Keratinocyte (primary cell): ENCODE measurements at regions not wholly inside any gene's neighbourhood (a gene's known extent, or its start where the extent isn't known, plus 50 kb on each side); places are given as distances from the start of the nearest gene placed in this dataset.

Source experiments
- DNase-seq: peaks from one replicate; pipeline ENCODE4 v3.0.0-alpha.2; 2011; ENCODE audit warnings: low read depth, missing footprints, low spot score
- FAIRE-seq: peaks from 2 replicates; lab custom pipeline; 2011; peaks lifted over from hg19 to GRCh38; lab: Jason Lieb, UNC
- H2AFZ ChIP-seq: 2 replicates; pipeline ENCODE4 v1.6.0; 2012; ENCODE audit warnings: low read length, control low read depth, inconsistent platforms; ENCODE audit not compliant: control insufficient read depth
- H3K27ac ChIP-seq: 2 replicates; pipeline ENCODE4 v1.5.1; 2011; ENCODE audit warnings: low read length; ENCODE audit not compliant: control insufficient read depth, insufficient read depth
- H3K27me3 ChIP-seq: 3 replicates; pipeline ENCODE4 v1.6.0; 2011; ENCODE audit warnings: low read length; ENCODE audit not compliant: control insufficient read depth, insufficient read depth; ENCODE audit errors: extremely low read depth
- H3K36me3 ChIP-seq, 2 experiments: 2 replicates in 1 of 2; 3 replicates in 1 of 2; pipeline ENCODE4 v1.5.1; 2011; ENCODE audit warnings: low read length in 2 of 2, mild to moderate bottlenecking in 1 of 2; ENCODE audit not compliant: control insufficient read depth in 2 of 2, insufficient read depth in 2 of 2; ENCODE audit errors: extremely low read depth in 1 of 2
- H3K4me1 ChIP-seq: 3 replicates; pipeline ENCODE4 v1.5.1; 2011; ENCODE audit warnings: low read length; ENCODE audit not compliant: control insufficient read depth, insufficient read depth; ENCODE audit errors: extremely low read depth
- H3K4me2 ChIP-seq: 3 replicates; pipeline ENCODE4 v1.6.0; 2011; ENCODE audit warnings: low read depth, low read length; ENCODE audit not compliant: control insufficient read depth, insufficient read depth; ENCODE audit errors: extremely low read depth
- H3K4me3 ChIP-seq, 3 experiments: fragments of 200-600 bp in 1 of 3; sonication (generic) in 1 of 3; 2 replicates in 2 of 3; 3 replicates in 1 of 3; pipeline ENCODE4 v1.5.1; 2011 to 2016; ENCODE audit warnings: low read length in 3 of 3, mild to moderate bottlenecking in 3 of 3, control low read depth in 2 of 3, inconsistent platforms in 1 of 3, low read depth in 1 of 3, mixed read lengths in 1 of 3, mixed run types in 1 of 3, moderate library complexity in 1 of 3; ENCODE audit not compliant: control insufficient read depth in 2 of 3, insufficient read depth in 2 of 3; ENCODE audit errors: extremely low read depth in 1 of 3
- H3K79me2 ChIP-seq: 2 replicates; pipeline ENCODE4 v1.6.0; 2012; ENCODE audit warnings: low read length; ENCODE audit not compliant: control insufficient read depth, insufficient read depth
- H3K9ac ChIP-seq: 3 replicates; pipeline ENCODE4 v1.6.0; 2011; ENCODE audit warnings: low read length; ENCODE audit not compliant: control insufficient read depth, insufficient read depth; ENCODE audit errors: extremely low read depth
- H3K9me1 ChIP-seq: 3 replicates; pipeline ENCODE4 v1.6.0; 2011; ENCODE audit warnings: low read length; ENCODE audit not compliant: control insufficient read depth, insufficient read depth; ENCODE audit errors: extremely low read depth
- H3K9me3 ChIP-seq: 2 replicates; pipeline ENCODE4 v1.5.1; 2012; ENCODE audit warnings: low read depth, low read length; ENCODE audit not compliant: control insufficient read depth
- H4K20me1 ChIP-seq: 3 replicates; pipeline ENCODE4 v1.6.0; 2011; ENCODE audit warnings: low read length; ENCODE audit not compliant: control insufficient read depth, insufficient read depth; ENCODE audit errors: extremely low read depth
- EZH2 ChIP-seq: IDR thresholded peaks from one replicate; pipeline ENCODE4 v1.6.1; 2012; ENCODE audit warnings: inconsistent platforms, mild to moderate bottlenecking, low read length, moderate library complexity
- dilution Hi-C: fragments of 300-500 bp; cut with MboI; formaldehyde crosslinking; loops from one replicate; pipeline ENCODE4 v1.7.0; 2020; ENCODE audit warnings: low sequenced_read_pairs; ENCODE audit not compliant: extremely low pct_ligation_motif_present
- TF ChIP-seq, protein P1 (sequence below), 3 experiments: IDR thresholded peaks in 1 of 3; conservative IDR thresholded peaks in 1 of 3; optimal IDR thresholded peaks in 1 of 3; 2 replicates in 2 of 3; 3 replicates in 1 of 3; pipeline versions ENCODE3 to v1.5.1; 2011; ENCODE audit warnings: low read length in 3 of 3, mild to moderate bottlenecking in 3 of 3, moderate library complexity in 2 of 3, control low read depth in 1 of 3, inconsistent platforms in 1 of 3; ENCODE audit not compliant: insufficient read depth in 2 of 3; ENCODE audit errors: extremely low read depth in 1 of 3

DNA sequence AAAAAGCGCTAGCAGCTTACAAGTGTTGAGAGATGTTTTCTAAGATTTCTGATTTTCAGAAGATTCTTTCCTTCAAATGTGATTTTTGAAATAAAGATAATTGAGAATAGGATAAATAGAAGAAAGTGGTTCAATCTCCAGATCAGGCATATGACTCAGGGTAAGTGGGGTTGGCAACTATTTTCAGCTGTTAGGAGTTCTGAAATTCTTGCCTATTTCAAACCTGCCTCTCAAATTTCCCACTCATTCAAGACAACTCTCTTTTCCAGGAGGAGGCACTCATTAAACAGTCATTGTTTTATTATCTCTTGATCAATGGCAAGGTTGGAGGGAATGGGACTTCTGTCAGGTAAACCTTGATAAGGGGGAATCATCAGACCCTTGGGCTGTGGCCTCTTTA is 138.9 kb downstream of the HNMT start:
- Histone ChIP-seq H3K36me3 (no peaks in the 10 kb centered on the region), H4K20me1 (no peaks in the 10 kb centered on the region), H3K9me1 (no peaks in the 10 kb centered on the region), H3K4me3 (no peak overlapping the region), H3K27me3 (no peaks in the 10 kb centered on the region), H3K9me3 (no peaks in the 10 kb centered on the region), H3K79me2 (no peaks in the 10 kb centered on the region), H3K9ac (no peak overlapping the region), H3K27ac (no peak overlapping the region), H3K4me1 (peaks cover 5% of the 10 kb centered on the region), H3K4me2 (no peak overlapping the region), H2AFZ (no peak overlapping the region)
- dilution Hi-C loops: no loop called here
- DNase-seq (no peak), FAIRE-seq (no peak)
- TF ChIP-seq EZH2: no peak
- TF ChIP-seq, protein P1, sequence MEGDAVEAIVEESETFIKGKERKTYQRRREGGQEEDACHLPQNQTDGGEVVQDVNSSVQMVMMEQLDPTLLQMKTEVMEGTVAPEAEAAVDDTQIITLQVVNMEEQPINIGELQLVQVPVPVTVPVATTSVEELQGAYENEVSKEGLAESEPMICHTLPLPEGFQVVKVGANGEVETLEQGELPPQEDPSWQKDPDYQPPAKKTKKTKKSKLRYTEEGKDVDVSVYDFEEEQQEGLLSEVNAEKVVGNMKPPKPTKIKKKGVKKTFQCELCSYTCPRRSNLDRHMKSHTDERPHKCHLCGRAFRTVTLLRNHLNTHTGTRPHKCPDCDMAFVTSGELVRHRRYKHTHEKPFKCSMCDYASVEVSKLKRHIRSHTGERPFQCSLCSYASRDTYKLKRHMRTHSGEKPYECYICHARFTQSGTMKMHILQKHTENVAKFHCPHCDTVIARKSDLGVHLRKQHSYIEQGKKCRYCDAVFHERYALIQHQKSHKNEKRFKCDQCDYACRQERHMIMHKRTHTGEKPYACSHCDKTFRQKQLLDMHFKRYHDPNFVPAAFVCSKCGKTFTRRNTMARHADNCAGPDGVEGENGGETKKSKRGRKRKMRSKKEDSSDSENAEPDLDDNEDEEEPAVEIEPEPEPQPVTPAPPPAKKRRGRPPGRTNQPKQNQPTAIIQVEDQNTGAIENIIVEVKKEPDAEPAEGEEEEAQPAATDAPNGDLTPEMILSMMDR (optimal IDR thresholded peaks at IDR 0.05 in 1 of 3, IDR thresholded peaks at IDR 0.05 in 1 of 3, conservative IDR thresholded peaks at IDR 0.05 in 1 of 3; ENCODE audit: extremely low read depth in 1 of 3, insufficient read depth in 2 of 3, low read length in 3 of 3): no peak

DNA sequence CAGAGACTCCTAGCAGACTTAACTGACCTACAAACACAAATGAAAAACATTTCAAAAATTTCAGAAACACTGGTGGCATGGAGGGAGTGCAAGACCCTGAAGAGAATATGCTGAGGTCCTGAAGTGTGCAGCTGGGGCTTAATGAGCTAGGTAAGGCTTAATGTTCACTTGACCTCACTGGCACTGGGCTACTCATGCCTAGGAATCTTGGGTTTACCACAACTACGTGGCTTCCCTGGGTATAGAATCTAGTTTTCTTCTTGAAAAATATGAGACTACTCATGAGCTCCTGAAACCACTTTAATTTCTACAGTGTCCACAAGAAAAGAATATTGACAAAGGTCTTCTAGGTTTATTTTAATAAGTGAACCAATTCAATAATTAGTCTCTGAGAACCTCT is 139.8 kb downstream of the HNMT start:
- peaks cover 5% of the 10 kb centered on the region for H3K4me1 ChIP-seq
- no peaks in the 10 kb centered on the region for H3K27me3 ChIP-seq
- no peaks in the 10 kb centered on the region for H3K9me1 ChIP-seq
- H3K27ac ChIP-seq: no peak overlapping the region
- no peaks in the 10 kb centered on the region for H3K36me3 ChIP-seq
- H4K20me1 ChIP-seq: no peaks in the 10 kb centered on the region
- DNase-seq (no peak), FAIRE-seq (no peak)
- no peak overlapping the region for H3K4me3 ChIP-seq
- no peaks in the 10 kb centered on the region for H3K9me3 ChIP-seq
- H2AFZ ChIP-seq: no peak overlapping the region
- no peaks in the 10 kb centered on the region for H3K79me2 ChIP-seq
- TF ChIP-seq EZH2: no peak
- TF ChIP-seq, protein P1 (optimal IDR thresholded peaks at IDR 0.05 in 1 of 3, IDR thresholded peaks at IDR 0.05 in 1 of 3, conservative IDR thresholded peaks at IDR 0.05 in 1 of 3; ENCODE audit: extremely low read depth in 1 of 3, insufficient read depth in 2 of 3, low read length in 3 of 3): no peak
- dilution Hi-C loops: no loop called here
- no peak overlapping the region for H3K9ac ChIP-seq
- no peak overlapping the region for H3K4me2 ChIP-seq
